D721Med (cell line): ENCODE measurements at regions not wholly inside any gene's neighbourhood (a gene's known extent, or its start where the extent isn't known, plus 50 kb on each side); places are given as distances from the start of the nearest gene placed in this dataset.

Source experiments
- DNase-seq: peaks from one replicate; pipeline ENCODE4 v3.0.0; 2011; ENCODE audit warnings: low spot score; ENCODE audit not compliant: insufficient read length
- FAIRE-seq: peaks from 2 replicates; lab custom pipeline; 2011; peaks lifted over from hg19 to GRCh38; lab: Jason Lieb, UNC
- CTCF ChIP-seq: IDR thresholded peaks from 2 replicates; pipeline ENCODE4 v1.5.1; 2012; ENCODE audit warnings: mild to moderate bottlenecking, control low read depth; ENCODE audit not compliant: insufficient read depth; ENCODE audit errors: missing control alignments

DNA sequence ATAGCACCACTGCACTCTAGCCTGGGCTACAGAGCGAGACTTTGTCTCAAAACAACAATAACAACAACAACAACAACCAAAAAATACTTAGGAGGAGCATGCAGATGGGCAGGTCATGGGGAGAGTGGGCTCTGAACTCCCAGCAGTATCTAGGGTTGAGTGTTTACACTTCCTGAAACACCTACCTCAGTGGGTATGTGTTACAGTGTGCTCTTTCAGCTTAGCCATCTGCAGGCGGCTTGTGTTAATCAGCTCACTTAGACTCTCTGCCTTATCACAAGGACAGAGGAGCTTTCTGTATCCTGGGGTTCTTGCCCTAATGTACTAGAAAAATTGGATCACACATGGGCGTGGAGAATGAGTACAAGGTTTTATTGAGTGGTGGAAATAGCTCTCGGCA lies 340.2 kb downstream of the KIF20B start:
- TF ChIP-seq CTCF, result no peak
- FAIRE-seq (no peak), DNase-seq (no peak)

GRCh38 chr10:90042075-90042474 lies 340.7 kb downstream of the KIF20B start:
- no peak for DNase-seq
- no peak for FAIRE-seq
- TF ChIP-seq CTCF, result no peak

DNA sequence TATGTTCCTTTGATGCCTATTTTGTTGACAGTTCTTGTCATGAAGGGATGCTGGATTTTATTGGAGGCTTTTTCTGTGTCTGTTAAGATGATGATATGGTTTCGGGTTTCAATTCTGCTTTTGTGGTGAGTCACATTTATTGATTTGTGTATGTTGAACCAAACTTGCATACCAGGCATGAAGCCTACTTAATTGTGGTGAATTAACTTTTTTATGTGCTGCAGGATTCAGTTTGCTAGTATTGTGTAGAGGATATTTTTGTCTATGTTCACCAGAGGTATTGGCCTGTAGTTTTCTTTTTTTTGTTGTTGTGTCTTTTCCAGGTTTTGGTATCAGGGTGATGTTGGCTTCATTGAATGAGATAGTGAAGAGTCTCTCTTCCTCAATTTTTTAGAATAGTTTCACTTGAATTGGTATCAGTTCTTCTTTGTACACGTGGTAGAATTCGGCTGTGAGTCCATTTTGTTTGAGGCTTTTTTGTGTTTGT lies 345.9 kb downstream of the KIF20B start:
- DNase-seq, result no peak
- no peak for TF ChIP-seq CTCF
- FAIRE-seq, result no peak

DNA sequence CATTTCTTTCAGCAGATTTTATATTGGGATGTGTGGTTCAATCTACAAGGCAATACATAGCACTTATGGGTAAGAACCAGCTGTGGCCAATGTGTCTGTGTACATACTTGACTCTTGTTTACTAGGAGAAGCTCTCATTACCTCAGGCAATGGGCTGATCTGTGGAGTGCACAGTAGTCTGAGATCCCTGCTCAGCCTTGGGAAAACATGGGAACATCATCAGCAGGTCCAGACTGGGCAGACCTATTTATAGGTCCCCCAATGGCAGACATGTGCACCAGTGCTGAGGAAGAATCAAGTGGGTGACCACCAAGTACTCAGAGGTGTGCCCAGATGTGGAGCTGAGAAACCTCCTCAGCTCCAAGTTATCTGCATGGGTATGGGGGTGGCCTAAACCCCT lies 349.7 kb downstream of the KIF20B start:
- no peak for FAIRE-seq
- no peak for DNase-seq
- TF ChIP-seq CTCF, result no peak

DNA sequence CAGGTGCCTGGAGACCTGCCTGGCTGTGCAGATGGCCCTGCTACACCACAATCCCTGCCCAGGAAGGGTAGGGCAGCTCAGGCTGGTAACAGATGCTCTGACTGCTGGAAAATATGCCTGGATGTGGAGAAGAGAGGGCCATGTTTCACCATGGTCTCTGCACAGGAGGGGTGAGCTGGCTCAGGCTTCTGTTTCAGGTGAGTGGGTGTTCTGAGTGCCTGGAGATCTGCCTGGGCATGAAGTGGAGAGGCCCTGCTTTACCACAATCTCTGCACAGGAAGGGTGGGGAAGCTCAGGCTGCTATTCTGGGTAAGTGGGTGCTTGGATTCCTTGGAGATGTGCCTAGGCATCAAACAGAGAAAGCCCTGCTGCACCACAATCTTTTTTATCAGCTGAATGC lies 350.1 kb downstream of the KIF20B start:
- DNase-seq, result no peak
- no peak for FAIRE-seq
- no peak for TF ChIP-seq CTCF

- FAIRE-seq (no peak), DNase-seq (no peak)
- no peak for TF ChIP-seq CTCF
These were observed 361.4 kb downstream of the KIF20B start for GRCh38 chr10:90062786-90063185.

DNA sequence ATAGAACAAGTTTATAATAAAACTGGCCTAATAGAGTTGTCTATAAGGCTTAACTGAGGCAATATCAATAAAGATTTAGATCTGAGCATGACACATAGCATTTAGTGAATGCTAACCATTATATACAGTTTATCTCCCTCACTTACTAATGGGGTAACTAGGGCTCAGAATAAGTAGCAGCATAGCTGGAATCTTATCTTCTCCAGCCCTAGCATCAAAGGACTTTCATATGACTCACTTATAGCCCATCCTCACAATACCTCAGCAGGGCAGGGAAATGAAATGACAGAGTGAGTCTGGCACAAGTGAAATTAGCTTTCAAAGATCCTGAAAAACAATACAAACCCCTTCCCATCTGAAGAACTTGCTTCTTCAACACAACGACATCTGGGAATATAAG lies 362.9 kb downstream of the KIF20B start:
- TF ChIP-seq CTCF, result no peak
- FAIRE-seq (no peak), DNase-seq (no peak)
